ENCODE measurements at regions not wholly inside any gene's neighbourhood (a gene's known extent, or its start where the extent isn't known, plus 50 kb on each side); places are given as distances from the start of the nearest gene placed in this dataset.

GRCh38 chr16:86753399-86753798 lies 175.1 kb downstream of the FOXL1 start:
- no peak overlapping the region for H3K4me3 ChIP-seq (ENCODE audit: control insufficient read depth, low read depth, low read length)
- DNase-seq (ENCODE audit: low read depth), result no peak
- TF ChIP-seq CTCF (conservative IDR thresholded peaks at IDR 0.05; ENCODE audit: control insufficient read depth, insufficient read depth, low read depth, low read length), result no peak

DNA sequence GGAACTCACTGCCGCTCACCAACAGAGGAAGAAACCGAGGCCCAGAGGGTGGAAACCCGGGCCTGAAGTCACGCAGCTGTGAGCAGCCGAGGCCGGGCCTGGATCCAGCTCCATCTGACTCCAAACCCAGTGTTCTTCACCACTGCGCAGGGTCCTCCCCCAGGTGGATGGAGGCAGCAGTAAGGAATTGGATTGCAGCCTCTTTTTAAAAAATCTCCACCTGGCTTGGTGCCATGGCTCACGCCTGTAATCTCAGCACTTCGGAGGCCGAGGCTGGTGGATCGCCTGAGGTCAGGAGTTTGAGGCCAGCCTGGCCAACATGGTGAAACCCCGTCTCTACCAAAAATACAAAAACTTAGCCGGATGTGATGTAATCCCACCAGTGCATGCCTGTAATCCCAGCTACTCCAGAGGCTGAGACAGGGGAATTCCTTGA lies 177.2 kb downstream of the FOXL1 start:
- no peak overlapping the region for H3K4me3 ChIP-seq (ENCODE audit: control insufficient read depth, low read depth, low read length)
- no peak for DNase-seq (ENCODE audit: low read depth)
- TF ChIP-seq CTCF (conservative IDR thresholded peaks at IDR 0.05; ENCODE audit: control insufficient read depth, insufficient read depth, low read depth, low read length), result no peak

DNA sequence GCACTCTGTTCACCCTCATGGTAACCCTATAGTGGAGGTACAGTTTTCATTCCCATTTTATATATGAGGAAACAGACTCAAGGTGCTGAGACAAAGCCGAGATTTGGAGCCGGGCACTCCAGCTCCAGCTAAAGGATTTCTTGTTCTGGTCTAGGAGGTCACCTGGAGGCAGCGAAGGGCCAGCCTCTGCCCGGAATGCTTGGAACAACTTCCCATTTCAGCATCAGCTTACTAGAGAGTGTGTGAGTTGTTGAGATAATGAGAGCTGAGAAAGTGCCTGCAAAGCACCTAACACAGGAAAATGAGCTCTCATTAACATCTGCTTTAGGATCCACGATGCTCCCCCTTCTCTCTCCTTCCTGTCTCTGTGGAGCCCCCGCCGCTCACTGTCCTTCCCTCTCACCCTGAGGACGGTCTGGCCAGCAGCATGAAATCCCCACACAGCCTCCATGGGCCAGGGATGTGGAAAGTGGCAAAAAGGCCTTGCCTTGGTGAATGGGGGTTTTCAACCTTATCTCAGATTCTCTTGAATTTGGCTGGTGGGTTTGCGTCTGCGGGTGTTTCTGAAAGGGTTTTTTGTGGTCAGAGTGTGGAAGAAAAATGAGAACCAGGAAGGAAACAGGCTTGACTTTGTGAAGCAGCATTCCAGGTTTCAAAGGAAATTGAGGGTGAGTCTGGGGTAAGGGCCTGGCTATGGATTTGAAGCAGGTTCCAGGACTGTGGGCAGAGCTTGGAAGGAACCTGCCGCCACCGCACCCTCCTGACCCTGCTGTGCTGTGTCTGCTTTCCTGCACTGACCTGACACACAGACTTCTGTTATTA lies 178.7 kb downstream of the FOXL1 start:
- no peak for DNase-seq (ENCODE audit: low read depth)
- no peak overlapping the region for H3K4me3 ChIP-seq (ENCODE audit: control insufficient read depth, low read depth, low read length)
- TF ChIP-seq CTCF (conservative IDR thresholded peaks at IDR 0.05; ENCODE audit: control insufficient read depth, insufficient read depth, low read depth, low read length), result no peak

- no peak for DNase-seq (ENCODE audit: low read depth)
- TF ChIP-seq CTCF (conservative IDR thresholded peaks at IDR 0.05; ENCODE audit: control insufficient read depth, insufficient read depth, low read depth, low read length), result no peak
- H3K4me3 ChIP-seq (ENCODE audit: control insufficient read depth, low read depth, low read length), result no peak overlapping the region
These were observed 179.3 kb downstream of the FOXL1 start for GRCh38 chr16:86757704-86758040.

- H3K4me3 ChIP-seq (ENCODE audit: control insufficient read depth, low read depth, low read length), result no peak overlapping the region
- no peak for TF ChIP-seq CTCF (conservative IDR thresholded peaks at IDR 0.05; ENCODE audit: control insufficient read depth, insufficient read depth, low read depth, low read length)
These were observed 180.6 kb downstream of the FOXL1 start for GRCh38 chr16:86758932-86759331.

GRCh38 chr16:86761111-86762031 lies 183.0 kb downstream of the FOXL1 start:
- peak; percentile 93 for TF ChIP-seq CTCF (conservative IDR thresholded peaks at IDR 0.05; ENCODE audit: control insufficient read depth, insufficient read depth, low read depth, low read length)
- H3K4me3 ChIP-seq (ENCODE audit: control insufficient read depth, low read depth, low read length), result peak overlapping the region; percentile 28

More at GRCh38 chr16:86758932-86759331, 180.6 kb downstream of the FOXL1 start:
- DNase-seq (ENCODE audit: low read depth), result peak; percentile 27

More at GRCh38 chr16:86761111-86762031, 183.0 kb downstream of the FOXL1 start:
- DNase-seq (ENCODE audit: low read depth), result peak; percentile 79

Data from fibroblast of mammary gland (primary cell).